H9 (cell line): ENCODE measurements at regions not wholly inside any gene's neighbourhood (a gene's known extent, or its start where the extent isn't known, plus 50 kb on each side); places are given as distances from the start of the nearest gene placed in this dataset.
"Not testable (repeated sequence)": the region's sequence is repeated elsewhere in the genome, so short reads cannot be mapped to it uniquely, and the experiment has no call there.

Experiments used
- DNase-seq: peaks from one replicate; pipeline ENCODE4 v3.0.0-alpha.2; 2017
- H2AFZ ChIP-seq: one replicate; pipeline ENCODE4 v1.6.1; 2013; ENCODE audit warnings: mild to moderate bottlenecking, low read length, control low read depth, moderate library complexity
- H2AK5ac ChIP-seq: 2 replicates; pipeline ENCODE4 v1.6.1; 2013; ENCODE audit warnings: low read length, control low read depth, mixed read lengths; ENCODE audit not compliant: insufficient read length
- H2BK120ac ChIP-seq: one replicate; pipeline ENCODE4 v1.6.1; 2013; ENCODE audit warnings: low read depth, mild to moderate bottlenecking, low read length, control low read depth, inconsistent platforms; ENCODE audit not compliant: poor library complexity, severe bottlenecking
- H2BK12ac ChIP-seq: 2 replicates; pipeline ENCODE4 v1.6.1; 2013; ENCODE audit warnings: low read length, control low read depth, mixed read lengths, low read depth; ENCODE audit not compliant: insufficient read length
- H2BK15ac ChIP-seq: 2 replicates; pipeline ENCODE4 v1.6.1; 2013; ENCODE audit warnings: low read depth, low read length, control low read depth
- H2BK20ac ChIP-seq: one replicate; pipeline ENCODE4 v1.6.1; 2013; ENCODE audit warnings: low read depth, mild to moderate bottlenecking, low read length, control low read depth, inconsistent platforms; ENCODE audit not compliant: poor library complexity, severe bottlenecking
- H2BK5ac ChIP-seq: 2 replicates; pipeline ENCODE4 v1.6.1; 2013; ENCODE audit warnings: low read length, control low read depth, mixed read lengths; ENCODE audit not compliant: insufficient read length
- H3K14ac ChIP-seq: 2 replicates; pipeline ENCODE4 v1.6.1; 2013; ENCODE audit warnings: low read length, control low read depth; ENCODE audit not compliant: insufficient read depth
- H3K18ac ChIP-seq: 2 replicates; pipeline ENCODE4 v1.6.1; 2013; ENCODE audit warnings: low read depth, mild to moderate bottlenecking, mixed read lengths, low read length, control low read depth; ENCODE audit not compliant: insufficient read length
- H3K23ac ChIP-seq: 2 replicates; pipeline ENCODE4 v1.6.1; 2013; ENCODE audit warnings: low read length, control low read depth, mixed read lengths, low read depth; ENCODE audit not compliant: insufficient read length
- H3K23me2 ChIP-seq: 2 replicates; pipeline ENCODE4 v1.6.1; 2013; ENCODE audit warnings: low read depth, mild to moderate bottlenecking, mixed read lengths, low read length, control low read depth; ENCODE audit not compliant: insufficient read length, poor library complexity, severe bottlenecking
- H3K27ac ChIP-seq: 2 replicates; pipeline ENCODE4 v1.5.1; 2013; ENCODE audit warnings: low read length, control low read depth, mixed read lengths, low read depth; ENCODE audit not compliant: insufficient read length
- H3K27me3 ChIP-seq: 2 replicates; pipeline ENCODE4 v1.6.1; 2013; ENCODE audit warnings: low read length, control low read depth, inconsistent platforms; ENCODE audit not compliant: insufficient read depth
- H3K4ac ChIP-seq: 2 replicates; pipeline ENCODE4 v1.6.1; 2013; ENCODE audit warnings: low read depth, mild to moderate bottlenecking, control low read depth, inconsistent platforms, low read length, moderate library complexity
- H3K4me1 ChIP-seq: 2 replicates; pipeline ENCODE4 v1.6.1; 2013; ENCODE audit warnings: low read length, control low read depth, inconsistent platforms; ENCODE audit not compliant: insufficient read depth
- H3K4me2 ChIP-seq: 2 replicates; pipeline ENCODE4 v1.6.1; 2013; ENCODE audit warnings: low read length, control low read depth, mixed read lengths; ENCODE audit not compliant: insufficient read length, insufficient read depth
- H3K56ac ChIP-seq: 2 replicates; pipeline ENCODE4 v1.6.1; 2013; ENCODE audit warnings: low read depth, mild to moderate bottlenecking, mixed read lengths, low read length, control low read depth; ENCODE audit not compliant: insufficient read length
- H3K79me1 ChIP-seq: 2 replicates; pipeline ENCODE4 v1.6.1; 2013; ENCODE audit warnings: low read depth, mild to moderate bottlenecking, moderate library complexity, low read length, control low read depth, inconsistent platforms; ENCODE audit not compliant: insufficient read depth, poor library complexity, severe bottlenecking
- H3K79me2 ChIP-seq: 2 replicates; pipeline ENCODE4 v1.6.1; 2013; ENCODE audit warnings: low read length, control low read depth, inconsistent platforms; ENCODE audit not compliant: insufficient read depth
- H3K9ac ChIP-seq: 2 replicates; pipeline ENCODE4 v1.6.1; 2013; ENCODE audit warnings: low read length, control low read depth, mixed read lengths; ENCODE audit not compliant: insufficient read length; ENCODE audit errors: extremely low read depth
- H3K9me3 ChIP-seq: one replicate; pipeline ENCODE4 v1.6.1; 2013; ENCODE audit warnings: low read depth, low read length, inconsistent platforms; ENCODE audit not compliant: control insufficient read depth
- H3T11ph ChIP-seq: one replicate; pipeline ENCODE4 v1.6.1; 2013; ENCODE audit warnings: mild to moderate bottlenecking, low read length, control low read depth, inconsistent platforms
- H4K20me1 ChIP-seq: one replicate; pipeline ENCODE4 v1.6.1; 2013; ENCODE audit not compliant: control insufficient read depth, insufficient read length, insufficient read depth
- H4K5ac ChIP-seq: 2 replicates; pipeline ENCODE4 v1.6.1; 2013; ENCODE audit warnings: low read depth, mild to moderate bottlenecking, mixed read lengths, low read length, control low read depth; ENCODE audit not compliant: insufficient read length
- H4K8ac ChIP-seq: replicated peaks from 2 replicates; pipeline ENCODE4 v1.6.1; 2013; ENCODE audit warnings: low read length, control low read depth, mixed read lengths, low read depth; ENCODE audit not compliant: insufficient read length
- H4K91ac ChIP-seq: 2 replicates; pipeline ENCODE4 v1.6.1; 2013; ENCODE audit warnings: low read depth, mild to moderate bottlenecking, moderate library complexity, mixed read lengths, low read length, control low read depth; ENCODE audit not compliant: insufficient read length
- H3K27ac Mint-ChIP-seq, 3 experiments: 2 replicates in 2 of 3; 3 replicates in 1 of 3; pipeline ENCODE4 v1.8.0; 2020 to 2021; ENCODE audit warnings: mixed read lengths in 3 of 3, mild to moderate bottlenecking in 1 of 3, moderate library complexity in 1 of 3
- H3K27me3 Mint-ChIP-seq: 2 replicates; pipeline ENCODE4 v1.8.0; 2021; ENCODE audit warnings: low read depth, mild to moderate bottlenecking, moderate library complexity, mixed read lengths
- H3K36me3 Mint-ChIP-seq, 3 experiments: 2 replicates in 2 of 3; 3 replicates in 1 of 3; pipeline ENCODE4 v1.8.0; 2020 to 2021; ENCODE audit warnings: low read depth in 3 of 3, mixed read lengths in 3 of 3; ENCODE audit not compliant: insufficient read depth in 1 of 3
- H3K4me1 Mint-ChIP-seq, 2 experiments: 2 replicates each; pipeline ENCODE4 v1.8.0; 2020; ENCODE audit warnings: mixed read lengths in 2 of 2
- H3K4me3 Mint-ChIP-seq, 2 experiments: 2 replicates in 1 of 2; 3 replicates in 1 of 2; pipeline ENCODE4 v1.8.0; 2020 to 2021; ENCODE audit warnings: mild to moderate bottlenecking in 2 of 2, mixed read lengths in 2 of 2, moderate library complexity in 1 of 2
- H3K9me3 Mint-ChIP-seq, 2 experiments: 2 replicates in 1 of 2; 3 replicates in 1 of 2; pipeline ENCODE4 v1.8.0; 2020; ENCODE audit warnings: mild to moderate bottlenecking in 2 of 2, mixed read lengths in 2 of 2, moderate library complexity in 1 of 2
- WGBS: extraction: QIAGEN DNeasy Blood & Tissue Kit; methylation state at CpG from one replicate; pipeline ENCODE4 v1.1.7; 2013; ENCODE audit warnings: missing lambda C conversion rate, low lambda C conversion rate, mixed read lengths; ENCODE audit not compliant: insufficient read length; ENCODE audit errors: extremely low coverage; 5-methylcytosine and 5-hydroxymethylcytosine counted together

- H4K8ac ChIP-seq, H3K4me1 Mint-ChIP-seq, H3K9ac ChIP-seq, H2BK5ac ChIP-seq, H3K14ac ChIP-seq, H3K4me1 ChIP-seq, H3K27me3 ChIP-seq, H3K79me2 ChIP-seq, H3K4me2 ChIP-seq, H3K23ac ChIP-seq, H2BK15ac ChIP-seq, H3K9me3 ChIP-seq, H3K27ac Mint-ChIP-seq, H3K18ac ChIP-seq, H3K4ac ChIP-seq, H2AK5ac ChIP-seq, H3K9me3 Mint-ChIP-seq, H3K79me1 ChIP-seq, H4K20me1 ChIP-seq, DNase-seq, H3K36me3 Mint-ChIP-seq, H2BK20ac ChIP-seq, H4K91ac ChIP-seq, H3K27me3 Mint-ChIP-seq, H3K56ac ChIP-seq, H2BK120ac ChIP-seq, H3K23me2 ChIP-seq, H3K27ac ChIP-seq, H2BK12ac ChIP-seq, H4K5ac ChIP-seq, H3T11ph ChIP-seq, H2AFZ ChIP-seq, H3K4me3 Mint-ChIP-seq: not testable (repeated sequence)
- WGBS: no CpG with 5 or more reads among the region's 6 CpGs
These were observed 265.5 kb upstream of the SPATA31A3 start for GRCh38 chr9:67257894-67258293.

GRCh38 chr9:67248967-67249366 is 256.6 kb upstream of the SPATA31A3 start:
- H3K23me2 ChIP-seq, H3K9me3 Mint-ChIP-seq, H3K18ac ChIP-seq, H2BK120ac ChIP-seq, H3K4me1 ChIP-seq, H3K79me1 ChIP-seq, H2AFZ ChIP-seq, H3K9me3 ChIP-seq, H2BK5ac ChIP-seq, H3K27ac Mint-ChIP-seq, H4K20me1 ChIP-seq, H3K4me2 ChIP-seq, H3K27ac ChIP-seq, H3K27me3 Mint-ChIP-seq, DNase-seq, H3K56ac ChIP-seq, H4K8ac ChIP-seq, H4K91ac ChIP-seq, H4K5ac ChIP-seq, H3K14ac ChIP-seq, H2BK20ac ChIP-seq, H2BK12ac ChIP-seq, H3K4me3 Mint-ChIP-seq, H3K23ac ChIP-seq, H3K27me3 ChIP-seq, H3K9ac ChIP-seq, H3K4ac ChIP-seq, H3K79me2 ChIP-seq, H2AK5ac ChIP-seq, H3T11ph ChIP-seq, H3K36me3 Mint-ChIP-seq, H3K4me1 Mint-ChIP-seq, H2BK15ac ChIP-seq: not testable (repeated sequence)
- WGBS: no CpG with 5 or more reads among the region's 1 CpG
